Putamen (tissue), 1 donor: ENCODE measurements at regions not wholly inside any gene's neighbourhood (a gene's known extent, or its start where the extent isn't known, plus 50 kb on each side); places are given as distances from the start of the nearest gene placed in this dataset.
"Not testable (repeated sequence)": the region's sequence is repeated elsewhere in the genome, so short reads cannot be mapped to it uniquely, and the experiment has no call there.

Experiments
- DNase-seq: peaks from one replicate; pipeline ENCODE4 v3.0.0-alpha.2; 2016; ENCODE audit warnings: low spot score

DNA sequence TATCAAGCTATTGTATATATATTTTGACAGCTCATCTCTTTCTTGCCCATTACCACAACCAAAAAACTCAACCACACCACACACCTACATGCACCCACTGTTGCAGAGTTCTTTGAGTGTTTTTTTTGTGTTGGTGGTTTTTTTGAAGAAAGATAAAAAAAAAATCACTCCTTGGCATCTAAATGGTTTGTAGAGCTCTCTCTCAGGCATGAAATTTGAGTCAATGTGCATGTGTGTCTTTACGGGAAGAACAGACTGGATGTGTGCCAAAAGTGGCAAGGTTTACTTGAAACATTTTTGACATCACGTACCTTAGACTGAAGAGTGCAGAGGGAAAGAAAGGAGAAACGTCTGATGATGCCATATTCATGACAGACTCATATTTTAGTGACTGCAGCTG lies 154.2 kb downstream of the FHIP1A start:
- no peak for DNase-seq

DNA sequence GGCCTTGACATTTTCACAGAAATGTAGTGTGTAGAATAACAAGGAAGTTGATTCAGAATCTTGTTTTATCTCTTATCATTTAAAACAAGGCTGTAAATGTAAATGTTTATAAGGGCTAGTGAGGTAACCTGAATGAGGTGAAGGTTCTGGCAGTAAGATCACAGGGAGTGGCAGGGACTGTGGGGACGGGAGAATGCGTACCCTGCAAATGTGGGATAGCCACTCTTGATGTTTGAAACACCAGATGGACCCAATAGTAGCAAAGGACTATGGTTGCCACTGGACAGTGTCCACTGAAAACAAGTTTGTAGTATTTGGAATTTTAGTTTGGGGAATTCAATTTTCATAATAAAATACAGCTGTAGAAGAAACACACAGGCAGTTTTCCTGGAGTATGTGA lies 155.3 kb downstream of the FHIP1A start:
- no peak for DNase-seq

DNA sequence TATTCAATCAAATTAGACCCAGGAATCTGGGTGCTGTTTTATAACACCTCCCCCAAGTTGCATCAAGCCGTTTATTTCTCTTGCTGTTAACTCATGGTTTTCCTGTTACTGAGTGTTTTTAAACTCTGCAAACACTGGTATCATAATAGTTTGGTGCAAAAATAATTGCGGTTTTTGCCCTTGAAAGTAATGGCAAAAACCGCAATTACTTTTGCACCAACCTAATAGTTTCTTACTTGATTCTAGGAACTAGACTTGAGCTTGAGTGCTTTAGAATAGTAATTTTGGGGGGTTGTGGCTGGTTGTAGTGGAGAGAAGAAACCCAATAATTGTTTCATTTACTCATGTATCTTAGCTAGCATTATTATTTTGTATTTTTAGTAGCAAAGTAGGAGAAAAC lies 156.6 kb downstream of the FHIP1A start:
- DNase-seq: no peak

DNA sequence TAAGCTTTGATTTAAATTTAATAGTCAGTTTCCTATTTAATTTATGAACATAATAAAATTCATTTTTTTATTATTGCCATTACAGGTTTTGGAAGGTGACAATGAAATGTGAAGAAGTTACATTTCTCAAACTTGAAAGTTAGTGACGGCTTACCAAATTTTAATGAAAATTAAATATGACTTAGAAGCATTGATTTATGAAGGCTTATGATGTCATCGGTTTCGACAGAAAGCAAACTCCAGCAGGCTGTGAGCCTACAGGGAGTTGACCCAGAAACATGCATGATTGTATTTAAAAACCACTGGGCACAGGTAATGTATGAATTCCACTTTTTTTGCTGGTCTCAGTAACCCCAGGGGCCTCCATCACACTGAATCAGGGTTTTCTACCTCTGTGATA lies 157.1 kb downstream of the FHIP1A start:
- no peak for DNase-seq

DNA sequence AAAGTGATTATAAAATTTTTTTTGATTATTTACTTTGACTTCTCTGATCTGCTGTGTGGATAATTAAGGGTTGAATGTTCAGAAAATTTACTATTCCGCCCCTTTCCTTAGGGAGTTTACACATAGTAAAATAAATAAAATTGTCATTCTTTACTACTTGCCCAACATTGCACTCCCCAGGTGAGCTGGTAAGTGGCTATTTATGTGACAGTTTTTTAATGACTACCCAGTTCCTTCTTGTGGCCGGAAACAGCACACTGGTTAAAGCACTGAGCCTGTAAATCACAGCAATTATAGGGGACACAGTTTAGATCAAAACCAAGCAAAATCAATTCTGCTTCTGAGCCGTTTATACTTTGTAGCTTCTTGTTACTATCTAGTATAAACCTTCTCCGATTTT lies 158.1 kb downstream of the FHIP1A start:
- DNase-seq: no peak

DNA sequence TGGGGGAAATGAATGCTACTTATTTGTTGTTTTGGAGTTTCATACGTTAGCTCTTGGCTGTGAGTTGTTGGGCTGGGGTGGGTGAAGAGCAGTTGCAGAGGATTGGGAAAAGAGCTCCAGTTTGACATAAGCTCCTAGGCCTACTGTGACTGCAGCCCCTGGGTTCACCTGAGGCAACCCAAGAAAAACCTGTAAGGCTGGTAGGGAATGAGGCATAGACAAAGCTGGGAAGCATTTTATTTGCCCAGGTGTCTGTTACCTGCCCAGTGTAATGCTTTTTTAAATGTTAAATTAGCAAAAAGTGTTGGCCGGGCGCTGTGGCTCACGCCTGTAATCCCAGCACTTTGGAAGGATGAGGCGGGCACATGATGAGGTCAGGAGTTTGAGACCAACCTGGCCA lies 160.0 kb downstream of the FHIP1A start:
- no peak for DNase-seq

DNA sequence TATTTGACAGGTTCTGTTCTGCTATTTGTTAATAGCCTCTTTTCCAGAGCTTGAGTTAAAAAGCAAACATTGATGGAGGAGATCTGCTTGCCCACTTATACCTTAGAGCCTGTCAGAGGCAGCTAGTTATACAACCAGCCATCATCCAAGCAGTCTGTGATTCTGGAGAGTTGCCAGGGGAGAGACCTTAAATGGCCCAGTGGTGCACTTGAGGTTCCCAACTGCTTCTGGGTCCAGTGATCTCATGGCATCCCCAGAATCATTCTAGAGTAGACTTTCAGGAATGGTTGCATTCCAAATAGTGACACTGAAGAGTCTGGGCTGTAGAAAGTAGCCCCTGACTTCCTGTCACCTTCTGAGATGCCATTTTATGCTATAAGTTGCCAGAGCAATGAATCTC lies 160.7 kb downstream of the FHIP1A start:
- no peak for DNase-seq

DNA sequence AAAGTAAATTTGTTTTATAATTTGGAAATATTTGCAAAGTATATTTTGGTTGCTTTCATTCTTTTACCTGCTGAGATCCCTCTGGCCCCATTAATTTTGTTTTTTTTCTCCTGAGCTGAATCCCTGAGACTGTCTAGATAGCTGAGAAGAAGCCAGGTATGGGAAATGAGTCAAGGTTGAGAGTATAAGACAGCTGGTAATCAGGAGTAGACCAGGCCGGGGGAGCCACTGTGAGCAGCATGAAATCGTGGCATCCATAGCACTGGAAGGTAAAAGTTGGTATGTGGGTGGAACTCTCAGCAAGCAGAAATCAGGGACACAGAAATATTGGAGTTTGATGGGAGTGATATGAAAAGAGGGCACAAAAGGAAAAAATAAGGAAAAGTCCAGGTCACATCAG lies 164.5 kb downstream of the FHIP1A start:
- DNase-seq: no peak

DNA sequence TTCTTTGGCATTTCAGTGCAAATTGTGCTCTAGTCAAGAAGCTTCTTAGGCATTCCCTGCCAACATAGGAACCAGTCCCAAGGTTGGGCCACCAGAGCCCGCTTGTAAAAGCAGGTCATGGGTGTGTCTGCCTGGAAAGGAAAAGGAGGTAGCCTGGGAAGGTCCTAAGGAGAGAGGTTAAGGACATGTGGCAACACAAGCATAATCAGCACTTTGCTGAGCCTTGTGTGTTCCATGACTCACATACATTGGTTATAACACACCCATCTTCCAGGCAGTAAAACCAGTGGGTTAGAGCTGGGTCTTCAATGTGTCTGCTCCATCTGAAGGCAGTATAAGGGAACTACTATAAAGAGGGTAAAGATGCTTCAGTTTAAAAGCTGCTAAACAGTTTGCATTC lies 165.0 kb downstream of the FHIP1A start:
- DNase-seq: no peak

DNA sequence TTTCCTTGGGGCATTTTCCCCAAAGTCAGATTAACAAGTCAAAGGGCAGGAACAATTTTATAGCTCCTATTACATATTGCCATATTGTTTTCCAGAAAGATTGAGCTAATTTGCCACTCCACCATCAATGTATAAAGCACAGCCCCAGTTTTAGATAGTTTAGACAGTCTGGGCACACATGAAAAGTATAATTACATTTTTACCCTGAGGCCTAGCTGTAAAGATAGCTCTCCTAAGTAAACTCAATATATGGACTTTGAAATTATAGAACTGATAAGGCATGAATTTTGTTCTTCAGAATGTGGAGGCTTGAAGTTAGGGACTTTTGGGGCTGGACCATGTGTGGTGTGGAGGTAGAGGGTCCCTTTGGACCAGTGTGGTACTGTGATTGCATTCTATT lies 166.0 kb downstream of the FHIP1A start:
- no peak for DNase-seq

DNA sequence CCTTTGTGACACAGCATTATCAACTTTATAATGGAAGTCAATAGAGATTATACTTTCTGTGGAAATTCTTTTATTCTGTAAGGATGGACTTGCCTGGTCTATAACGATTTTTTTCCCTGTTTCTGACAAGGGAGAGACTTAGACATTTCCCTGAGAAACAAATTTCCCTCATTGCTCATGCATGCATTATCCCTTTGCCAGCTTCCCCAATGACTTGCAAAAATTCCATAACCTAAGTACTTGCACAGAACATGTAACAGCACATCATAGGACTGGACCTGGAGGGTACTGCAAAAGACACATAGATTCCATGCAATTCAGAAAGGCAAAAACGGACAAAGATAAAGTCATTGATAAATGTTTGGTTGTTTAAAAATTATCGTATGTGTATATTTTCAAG lies 166.7 kb downstream of the FHIP1A start:
- DNase-seq: no peak

DNA sequence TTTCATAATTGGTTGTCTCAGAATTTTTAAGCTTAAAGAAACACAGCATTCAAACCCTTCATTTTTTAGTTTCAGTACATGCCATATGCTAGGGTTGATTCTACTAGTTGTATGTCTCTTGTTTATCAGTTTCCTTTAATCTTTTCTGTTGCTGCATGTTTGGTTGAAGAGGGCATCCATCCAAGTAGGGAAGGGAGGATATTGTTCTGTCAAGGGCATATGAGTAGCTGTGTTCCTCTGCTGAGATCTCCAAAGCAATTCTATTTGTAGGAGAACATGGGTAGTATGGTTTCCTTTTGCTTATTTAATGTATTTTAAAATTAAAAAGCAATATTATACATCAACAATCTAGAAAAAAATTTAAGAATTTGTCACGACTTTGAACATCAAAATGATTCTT lies 167.7 kb downstream of the FHIP1A start:
- no peak for DNase-seq

DNA sequence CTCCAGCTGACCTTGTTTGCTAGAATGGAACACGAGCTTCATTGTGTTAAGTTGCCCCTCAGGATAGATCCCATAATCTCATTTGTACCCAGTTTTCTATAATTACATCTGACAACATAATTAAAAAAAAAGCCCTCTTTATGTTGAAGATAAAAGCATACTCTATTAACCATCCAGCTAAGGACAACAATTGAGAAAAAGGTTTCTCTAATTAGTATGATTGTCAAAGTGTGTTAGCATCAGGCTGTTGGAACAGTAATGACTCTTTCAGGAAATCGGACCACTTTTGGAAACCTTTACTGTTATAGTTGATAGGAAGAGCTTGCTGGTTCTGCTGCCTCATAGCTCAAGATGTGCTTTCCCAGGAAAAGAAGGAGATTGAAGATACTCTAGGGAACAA lies 172.6 kb downstream of the FHIP1A start:
- DNase-seq: no peak

DNA sequence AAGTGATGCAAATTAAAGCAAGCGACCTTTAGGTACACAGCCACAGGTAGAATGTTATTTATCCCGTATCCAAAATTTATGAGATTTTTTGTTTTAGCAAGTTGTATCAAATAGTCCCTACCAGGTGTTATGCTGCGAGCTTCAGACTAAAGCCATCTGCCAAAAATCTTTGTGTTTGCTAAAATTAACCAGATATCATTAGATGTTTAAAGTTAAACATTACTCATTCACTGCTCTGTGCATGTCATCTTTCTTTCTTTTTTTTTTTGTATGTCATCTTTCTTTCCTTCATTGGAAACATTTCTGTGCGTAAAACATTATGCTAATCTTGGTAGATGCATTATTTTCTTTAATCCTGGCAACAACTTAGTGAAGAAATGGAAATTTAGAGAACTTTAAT lies 173.1 kb downstream of the FHIP1A start:
- no peak for DNase-seq

DNA sequence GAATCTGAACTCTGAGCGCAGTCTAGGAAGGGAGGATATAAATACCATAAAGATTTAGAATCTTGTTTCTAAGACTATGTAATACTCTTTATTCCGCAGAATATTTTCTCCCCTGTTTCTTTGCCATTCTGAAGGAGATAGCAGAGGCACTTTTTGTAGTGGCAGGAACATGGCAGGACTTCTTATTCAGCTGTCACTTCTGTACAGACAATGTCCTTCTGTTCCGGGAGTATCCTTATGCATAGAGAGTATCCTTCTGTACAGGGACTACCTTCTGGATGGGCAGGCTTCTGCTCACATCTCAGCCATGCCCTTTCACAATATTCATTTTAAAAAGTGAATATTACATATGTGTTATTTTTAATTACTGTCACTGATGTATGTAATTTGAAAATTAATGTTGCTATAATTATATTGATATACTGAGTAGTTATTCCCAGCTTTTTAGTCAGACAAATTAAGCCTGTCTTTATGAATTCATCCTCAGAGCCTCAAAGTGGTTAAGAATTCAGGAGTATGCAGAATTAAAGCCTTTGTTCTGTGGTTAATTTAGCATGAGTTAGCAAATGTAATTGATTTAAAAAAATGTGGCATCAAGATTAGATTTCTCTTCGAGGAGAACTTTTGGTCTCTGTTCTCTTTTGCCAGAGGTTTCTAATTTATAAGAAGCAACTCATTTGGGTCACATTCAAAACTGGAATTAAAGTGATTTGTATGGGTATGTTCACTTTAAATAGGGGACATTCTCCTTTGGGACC lies 174.4 kb downstream of the FHIP1A start:
- no peak for DNase-seq

DNA sequence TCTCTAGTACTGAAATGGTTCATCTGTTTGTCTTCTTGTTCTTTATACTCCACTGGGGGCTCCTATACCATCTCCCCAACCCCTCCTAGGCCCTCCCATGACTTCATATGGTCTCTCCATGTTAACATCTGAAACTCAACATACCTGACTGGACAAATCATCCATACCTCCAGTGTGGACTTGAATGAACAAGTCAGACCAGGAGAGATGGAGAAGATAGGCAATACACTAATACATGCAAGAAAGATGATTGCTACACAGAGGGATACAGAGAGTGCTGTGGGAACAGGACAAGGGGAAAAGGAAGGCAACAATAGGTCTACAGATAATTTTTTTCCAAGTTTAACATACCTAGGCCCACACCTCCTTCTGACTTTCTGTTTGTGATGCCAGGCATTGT lies 175.1 kb downstream of the FHIP1A start:
- no peak for DNase-seq

DNA sequence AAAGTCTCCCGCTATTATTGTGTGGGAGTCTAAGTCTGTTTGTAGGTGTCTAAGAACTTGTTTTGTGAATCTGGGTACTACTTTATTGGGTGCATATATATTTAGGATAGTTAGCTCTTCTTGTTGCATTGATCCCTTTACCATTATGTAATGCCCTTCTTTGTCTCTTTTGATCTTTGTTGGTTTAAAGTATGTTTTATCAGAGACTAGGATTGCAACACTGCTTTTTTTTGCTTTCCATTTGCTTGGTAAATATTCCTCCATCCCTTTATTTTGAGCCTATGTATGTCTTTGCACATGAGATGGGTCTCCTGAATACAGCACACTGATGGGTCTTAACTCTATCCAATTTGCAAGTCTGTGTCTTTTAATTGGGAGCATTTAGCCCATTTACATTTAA lies 165.2 kb downstream of the GATB start:
- DNase-seq: not testable (repeated sequence)

DNA sequence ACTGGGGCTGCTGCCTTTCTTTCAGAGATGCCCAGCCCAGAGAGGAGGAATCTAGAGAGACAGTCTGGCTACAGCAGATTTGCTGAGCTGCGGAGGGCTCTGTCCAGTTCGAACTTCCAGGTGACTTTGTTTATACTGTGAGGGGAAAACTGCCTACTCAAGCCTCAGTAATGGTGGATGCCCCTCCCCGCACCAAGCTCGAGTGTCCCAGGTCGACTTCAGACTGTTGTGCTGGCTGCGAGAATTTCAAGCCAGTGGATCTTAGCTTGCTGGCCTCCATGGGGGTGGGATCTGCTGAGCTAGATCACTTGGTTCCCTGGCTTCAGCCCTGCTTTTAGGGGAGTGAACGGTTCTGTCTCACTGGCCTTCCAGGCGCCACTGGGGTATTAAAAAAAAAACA lies 163.1 kb downstream of the GATB start:
- not testable (repeated sequence) for DNase-seq

DNA sequence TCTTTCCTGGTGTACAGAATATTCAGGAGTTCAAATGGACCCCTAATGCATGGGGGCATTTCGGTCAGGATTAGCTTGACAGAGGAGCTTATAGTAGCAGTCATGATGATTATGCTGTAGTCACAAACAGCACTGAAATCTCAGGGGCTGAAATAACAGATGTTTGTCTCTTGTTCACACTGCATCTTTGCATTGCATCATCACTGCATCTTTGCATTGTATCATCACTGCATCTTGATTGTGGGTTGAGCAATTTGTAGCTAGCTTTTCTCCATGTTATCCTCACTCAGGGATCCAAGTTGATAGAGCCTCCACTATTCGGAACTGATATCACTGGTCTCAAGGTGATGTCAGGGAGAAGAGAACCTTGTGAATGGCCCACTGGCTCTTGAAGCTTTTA lies 160.9 kb downstream of the GATB start:
- DNase-seq: no peak

DNA sequence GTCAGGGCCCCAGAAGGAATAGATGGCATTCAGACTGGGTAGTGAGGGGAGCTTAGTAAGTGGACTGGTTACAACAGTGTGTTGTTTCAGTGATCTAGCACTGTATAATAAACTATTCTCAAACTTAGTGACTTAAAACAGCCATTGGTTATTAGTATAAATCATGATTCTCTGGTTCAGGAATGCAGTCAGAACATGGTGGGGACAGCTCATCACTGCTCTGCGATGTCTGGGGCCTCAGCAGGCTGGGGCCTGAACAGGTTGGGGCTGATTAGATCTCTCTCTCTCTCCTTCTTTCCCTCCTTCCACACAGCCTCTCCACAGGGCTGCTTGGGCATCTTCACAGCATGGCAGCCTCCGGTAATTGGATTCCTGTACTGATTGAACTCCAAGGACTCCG lies 160.4 kb downstream of the GATB start:
- no peak for DNase-seq

DNA sequence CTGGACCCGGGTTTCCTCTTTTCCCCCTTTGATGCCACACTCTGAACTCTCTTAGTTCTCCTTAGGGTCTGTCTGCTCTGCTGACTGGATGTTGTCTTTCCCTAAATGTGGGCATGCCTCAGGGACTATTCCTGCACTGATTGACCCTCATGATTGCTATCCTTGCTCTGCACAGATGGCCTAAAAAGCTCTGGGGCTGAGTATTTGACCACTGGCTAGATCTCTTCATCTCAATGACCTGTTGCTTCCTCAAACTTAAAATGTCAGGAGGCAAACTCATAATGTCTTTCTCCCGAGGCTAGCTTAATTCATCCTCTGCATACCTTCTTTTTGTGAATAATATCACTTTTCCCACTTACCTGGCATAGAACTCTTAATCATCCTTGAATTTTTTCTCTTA lies 157.4 kb downstream of the GATB start:
- DNase-seq: no peak

DNA sequence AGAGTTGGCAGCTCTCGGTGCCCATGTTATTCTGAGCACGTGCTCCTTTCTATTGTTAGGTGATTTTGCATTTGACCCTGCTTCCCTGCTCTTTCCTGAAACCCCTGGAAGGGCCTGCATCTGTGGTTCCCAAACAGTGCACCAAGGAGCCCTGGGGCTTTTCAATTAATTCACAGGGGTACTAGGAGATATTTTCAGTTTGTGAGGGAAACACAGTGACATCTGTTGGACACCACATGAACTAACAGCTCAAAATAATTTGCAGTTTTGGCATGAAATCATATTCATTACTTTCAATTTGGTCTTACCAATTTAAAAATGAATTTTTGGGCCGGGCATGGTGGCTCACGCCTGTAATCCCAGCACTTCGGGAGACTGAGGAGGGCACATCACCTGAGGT lies 156.6 kb downstream of the GATB start:
- DNase-seq: no peak

DNA sequence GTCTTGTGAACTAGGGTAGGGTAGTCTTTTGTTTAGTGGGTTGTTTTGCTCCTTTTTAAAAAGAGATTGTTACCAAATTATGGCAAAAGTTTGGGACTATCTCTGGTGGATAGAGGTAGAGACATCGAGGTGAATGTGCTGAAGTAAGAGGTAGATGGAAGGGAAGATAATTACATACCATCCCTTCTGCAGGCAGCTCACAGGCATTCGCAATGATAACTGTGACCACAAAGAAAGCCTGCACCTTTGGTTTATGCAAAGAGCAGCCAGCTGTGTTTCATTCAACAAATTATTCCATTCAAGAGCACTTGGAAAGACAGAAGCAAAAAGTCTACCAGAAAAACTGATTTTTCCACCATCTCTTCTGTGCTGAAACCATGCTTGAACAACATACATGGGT lies 155.6 kb downstream of the GATB start:
- DNase-seq: no peak

DNA sequence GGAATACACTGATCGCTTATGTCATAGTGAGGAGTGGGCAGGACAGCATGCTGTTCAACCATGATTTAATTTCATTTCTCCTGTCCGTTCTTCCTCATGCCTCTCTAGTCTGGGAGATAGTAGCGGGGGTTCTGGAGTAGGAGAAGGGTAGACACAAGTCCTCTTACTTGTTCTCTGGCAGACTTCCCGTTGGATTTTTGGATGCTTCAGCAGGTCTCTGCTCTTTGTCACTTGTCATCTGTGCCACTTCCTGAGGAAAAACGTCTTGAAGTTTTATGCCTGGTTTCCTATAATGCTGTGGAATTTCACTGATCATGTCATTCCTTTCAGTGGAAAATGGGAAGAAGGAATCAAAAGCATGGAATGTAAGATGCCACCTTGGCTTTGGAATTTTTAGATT lies 154.7 kb downstream of the GATB start:
- DNase-seq: no peak

DNA sequence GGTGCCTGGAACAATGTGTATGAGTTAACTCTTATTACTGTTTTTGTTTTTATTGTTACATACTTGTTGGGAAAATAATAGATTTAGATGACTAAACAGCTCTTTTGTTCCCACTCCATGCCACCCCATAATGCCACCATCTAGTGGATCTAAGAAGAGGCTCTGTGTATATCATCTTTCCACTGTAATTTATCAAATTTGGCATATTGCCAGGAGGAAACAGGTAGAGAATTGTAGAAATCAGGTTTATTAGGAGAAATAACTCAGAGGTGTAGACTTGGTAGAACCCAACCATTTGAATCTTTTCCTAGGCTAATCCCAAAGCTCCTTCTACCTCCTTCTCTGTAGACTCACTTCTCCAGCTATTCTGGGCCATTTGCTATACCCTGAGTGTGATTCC lies 150.6 kb downstream of the GATB start:
- DNase-seq: no peak
